ENCODE measurements at regions not wholly inside any gene's neighbourhood (a gene's known extent, or its start where the extent isn't known, plus 50 kb on each side); places are given as distances from the start of the nearest gene placed in this dataset.
"Not testable (repeated sequence)": the region's sequence is repeated elsewhere in the genome, so short reads cannot be mapped to it uniquely, and the experiment has no call there.

DNA sequence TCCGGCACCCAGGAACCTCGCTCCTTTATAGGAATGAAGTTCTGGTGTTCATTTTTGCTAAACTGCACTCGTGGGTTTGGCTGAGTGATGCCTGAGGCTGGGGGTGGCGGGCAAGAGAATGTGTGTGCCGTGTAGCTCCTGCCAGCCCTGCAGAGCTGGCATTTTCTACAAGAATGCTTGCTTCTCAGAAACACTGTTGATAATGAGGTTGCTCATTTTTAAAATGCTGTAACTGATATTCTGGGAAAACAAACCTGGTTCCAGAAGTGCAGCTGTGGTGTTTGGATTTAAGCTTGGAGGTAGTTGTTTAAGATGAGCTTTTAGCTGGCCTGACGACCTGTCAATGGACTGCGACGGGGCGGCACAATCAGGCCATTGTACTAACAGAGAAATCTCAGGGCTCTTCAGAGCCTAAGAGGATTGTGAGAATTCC lies 511.9 kb upstream of the TNP1 start:
- DNase-seq (ENCODE audit: low read depth, low spot score) = peak; percentile 87

DNA sequence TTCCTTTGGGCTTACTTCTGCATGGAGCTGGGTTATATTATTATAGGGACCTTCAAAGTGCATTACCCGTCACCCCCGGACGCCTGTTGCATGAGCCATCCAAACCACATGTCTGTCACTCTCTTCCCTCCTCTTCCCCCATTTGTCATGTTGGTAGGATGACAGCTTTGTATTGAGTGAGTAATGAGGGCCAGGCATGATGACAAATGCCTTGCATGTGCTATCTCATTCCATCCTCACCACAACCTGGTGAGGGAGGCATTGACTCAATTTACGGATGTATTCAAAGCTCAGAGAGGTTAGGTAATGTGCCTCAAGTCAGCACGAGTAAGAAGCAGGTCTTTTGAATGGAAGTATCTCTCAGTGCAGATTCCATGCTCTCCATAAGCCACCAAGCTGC lies 510.5 kb upstream of the TNP1 start:
- peak; percentile 85 for DNase-seq (ENCODE audit: low read depth, low spot score)

DNA sequence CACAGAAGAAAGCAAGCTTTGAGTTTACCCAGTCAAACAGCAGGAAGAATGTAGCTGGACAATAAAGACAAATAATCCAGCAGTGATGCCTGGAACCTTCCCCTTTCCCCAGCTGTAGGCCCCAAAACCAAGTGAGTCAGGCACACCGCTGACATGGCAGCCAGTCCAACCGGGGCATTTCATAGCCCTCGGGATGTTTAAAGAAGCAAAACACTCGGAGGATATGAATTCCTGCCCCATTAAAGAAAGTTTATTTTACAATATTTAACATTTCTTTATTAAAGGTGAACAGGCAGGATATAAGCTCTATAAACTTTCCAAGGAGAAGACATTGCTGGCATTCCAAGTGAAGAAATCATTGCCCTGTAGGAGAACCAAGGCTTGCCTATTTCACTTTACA lies 507.6 kb upstream of the TNP1 start:
- peak; percentile 43 for DNase-seq (ENCODE audit: low read depth, low spot score)

DNA sequence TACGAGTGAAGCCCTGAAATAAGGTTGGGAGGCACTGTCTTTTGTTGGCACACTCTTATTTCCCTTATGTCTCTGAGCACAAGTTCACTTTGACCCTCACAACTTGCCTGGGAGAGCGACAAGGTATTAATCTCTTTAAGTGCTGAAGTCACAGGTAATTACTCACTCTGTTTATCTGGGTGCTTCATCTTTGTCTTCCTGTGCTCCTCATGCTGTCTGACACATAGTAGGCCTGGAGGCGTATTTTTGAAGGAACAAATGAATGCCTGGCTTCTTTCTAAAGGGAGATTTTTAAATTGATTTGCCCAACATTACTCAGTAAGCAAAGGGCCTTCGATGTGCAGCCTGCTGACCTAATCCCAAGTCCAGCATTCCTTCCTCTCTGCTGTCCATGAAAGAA lies 507.1 kb upstream of the TNP1 start:
- DNase-seq (ENCODE audit: low read depth, low spot score) = no peak

DNA sequence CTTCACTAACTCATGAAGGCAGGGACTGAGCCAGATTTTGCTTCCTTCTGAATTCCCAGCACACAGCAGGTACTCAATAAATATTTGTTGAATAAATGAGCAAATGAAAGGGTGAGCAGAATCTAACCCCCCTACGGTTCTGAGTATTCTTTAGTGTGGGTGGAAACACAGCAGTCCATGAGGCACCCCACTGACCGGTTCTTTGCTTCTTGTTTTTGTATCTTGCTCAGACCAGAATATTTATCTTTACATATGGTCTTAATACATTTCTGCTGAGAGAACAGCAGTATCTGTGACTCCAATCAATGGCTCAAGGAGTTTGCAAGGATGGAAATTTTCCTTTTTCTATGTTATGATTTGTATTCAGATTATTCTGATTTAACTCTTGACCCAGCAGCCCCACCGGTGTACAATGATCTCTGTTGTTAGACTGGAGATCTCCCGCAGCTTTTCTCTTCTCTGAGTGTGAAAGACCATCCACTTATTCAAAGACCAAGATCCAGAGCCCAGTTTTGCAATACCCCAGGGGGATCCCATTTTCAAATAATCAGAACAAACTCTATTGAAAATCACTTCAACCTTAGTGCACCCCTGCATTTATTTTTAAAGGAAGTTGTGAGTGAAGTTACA lies 506.5 kb upstream of the TNP1 start:
- no peak for DNase-seq (ENCODE audit: low read depth, low spot score)

DNA sequence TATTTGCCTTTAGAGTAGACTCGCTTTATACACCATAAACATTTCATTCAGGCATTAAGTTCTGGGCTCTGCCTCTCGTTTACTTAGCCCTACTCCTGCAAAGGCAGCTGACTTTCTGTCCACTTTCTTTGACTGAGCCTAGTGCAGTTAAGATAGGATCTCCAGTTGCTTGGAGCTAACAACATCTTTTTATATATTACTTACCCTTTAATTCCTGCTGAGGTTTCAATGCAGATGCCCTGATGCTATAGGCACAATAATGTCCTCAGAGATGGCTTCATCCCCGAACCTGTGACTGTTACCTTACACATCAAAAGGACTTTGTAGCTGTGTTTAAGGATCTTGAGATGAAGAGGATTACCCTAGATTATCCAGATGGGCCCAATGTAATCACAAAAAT lies 505.8 kb upstream of the TNP1 start:
- no peak for DNase-seq (ENCODE audit: low read depth, low spot score)

DNA sequence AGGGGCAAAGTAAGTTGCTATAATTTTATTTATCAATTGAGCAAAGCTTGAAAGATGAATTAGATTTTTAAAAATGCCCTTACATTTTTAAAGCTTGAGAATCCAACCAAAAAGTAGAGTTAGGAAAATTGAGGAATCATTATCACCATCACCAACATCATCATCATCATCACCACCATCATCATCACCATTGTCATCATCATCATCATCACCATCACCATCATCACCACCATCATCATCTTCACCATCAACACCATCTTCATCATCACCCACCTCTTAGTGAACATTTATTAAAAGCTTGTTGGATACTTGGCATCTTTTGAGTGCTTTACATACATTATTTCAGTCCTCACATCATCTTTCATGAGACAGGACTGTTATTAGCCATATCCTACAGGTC lies 504.4 kb upstream of the TNP1 start:
- DNase-seq (ENCODE audit: low read depth, low spot score) = no peak

DNA sequence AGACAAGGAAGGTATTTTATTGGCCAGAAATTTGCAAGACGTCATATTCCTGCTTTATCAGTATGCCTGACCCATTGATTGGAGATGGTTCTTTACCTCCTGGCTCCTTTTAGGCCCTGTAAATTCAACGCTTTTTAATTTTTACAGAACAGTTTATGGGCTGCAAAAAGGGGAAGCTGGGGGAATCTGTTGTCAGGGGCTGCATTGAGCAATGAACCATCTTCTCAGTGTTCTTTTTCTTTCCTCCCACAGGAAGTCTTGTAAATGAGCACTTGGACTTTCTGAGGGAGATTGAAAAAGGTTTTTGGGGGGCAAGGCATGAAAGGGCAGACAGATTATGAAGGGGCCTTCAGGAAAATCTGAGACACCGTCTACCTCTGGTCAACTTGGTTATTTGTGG lies 503.6 kb upstream of the TNP1 start:
- DNase-seq (ENCODE audit: low read depth, low spot score) = no peak

DNA sequence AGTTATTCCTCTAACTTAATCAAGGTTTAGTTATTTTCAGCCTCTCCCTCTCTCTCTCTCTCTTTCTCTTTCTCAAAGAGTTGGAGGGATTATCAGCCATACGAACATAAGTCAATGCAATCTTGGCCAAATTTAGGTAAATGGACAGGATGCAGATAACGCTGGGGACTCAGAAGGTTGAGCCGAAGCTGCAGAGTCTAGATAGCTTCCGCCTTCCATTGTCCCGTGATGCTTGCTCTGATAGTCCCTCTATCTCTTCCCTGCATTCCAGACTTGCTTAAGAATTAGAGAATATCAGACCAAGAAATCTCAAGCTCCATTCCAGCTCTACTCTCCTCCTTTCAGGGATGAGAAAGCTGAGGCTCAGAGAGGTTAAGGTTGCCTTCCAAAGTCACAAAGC lies 502.8 kb upstream of the TNP1 start:
- no peak for DNase-seq (ENCODE audit: low read depth, low spot score)

DNA sequence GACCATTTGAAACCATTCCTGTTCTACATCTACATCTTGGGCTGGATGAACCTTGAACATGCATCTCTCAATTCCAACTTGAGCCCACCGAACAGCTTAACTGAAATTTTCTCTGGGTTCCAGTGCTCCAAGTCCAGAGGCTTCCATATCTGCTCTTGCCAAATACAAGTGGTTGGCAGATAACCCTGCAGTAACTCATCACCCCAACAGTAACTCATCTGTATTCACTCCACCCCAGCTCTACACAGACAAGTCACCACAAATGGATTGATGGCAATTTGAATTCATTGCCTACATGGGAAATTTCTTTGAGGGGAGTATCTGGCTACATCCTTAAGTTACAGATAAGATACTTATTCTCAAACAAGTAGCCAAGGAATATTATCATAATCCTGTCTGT lies 502.4 kb upstream of the TNP1 start:
- DNase-seq (ENCODE audit: low read depth, low spot score) = no peak

DNA sequence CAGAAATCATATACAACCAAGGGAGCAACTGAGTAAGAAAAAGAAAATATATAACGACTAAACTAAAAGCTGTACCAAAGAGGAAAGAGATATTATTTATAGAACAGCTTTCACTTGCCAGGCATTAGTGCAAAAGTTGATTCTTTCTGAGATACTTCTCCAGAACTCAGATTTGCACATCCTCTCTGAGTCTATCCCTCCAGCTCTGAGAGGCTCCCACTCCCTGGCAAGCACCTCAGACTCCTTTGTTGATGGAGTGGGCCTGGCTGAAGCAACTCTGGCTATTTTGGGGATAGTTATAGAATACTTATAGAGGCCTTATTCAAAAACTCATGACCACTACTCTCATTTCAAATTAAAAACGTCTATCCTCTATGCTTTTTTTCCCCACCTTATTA lies 501.6 kb upstream of the TNP1 start:
- DNase-seq (ENCODE audit: low read depth, low spot score) = no peak

DNA sequence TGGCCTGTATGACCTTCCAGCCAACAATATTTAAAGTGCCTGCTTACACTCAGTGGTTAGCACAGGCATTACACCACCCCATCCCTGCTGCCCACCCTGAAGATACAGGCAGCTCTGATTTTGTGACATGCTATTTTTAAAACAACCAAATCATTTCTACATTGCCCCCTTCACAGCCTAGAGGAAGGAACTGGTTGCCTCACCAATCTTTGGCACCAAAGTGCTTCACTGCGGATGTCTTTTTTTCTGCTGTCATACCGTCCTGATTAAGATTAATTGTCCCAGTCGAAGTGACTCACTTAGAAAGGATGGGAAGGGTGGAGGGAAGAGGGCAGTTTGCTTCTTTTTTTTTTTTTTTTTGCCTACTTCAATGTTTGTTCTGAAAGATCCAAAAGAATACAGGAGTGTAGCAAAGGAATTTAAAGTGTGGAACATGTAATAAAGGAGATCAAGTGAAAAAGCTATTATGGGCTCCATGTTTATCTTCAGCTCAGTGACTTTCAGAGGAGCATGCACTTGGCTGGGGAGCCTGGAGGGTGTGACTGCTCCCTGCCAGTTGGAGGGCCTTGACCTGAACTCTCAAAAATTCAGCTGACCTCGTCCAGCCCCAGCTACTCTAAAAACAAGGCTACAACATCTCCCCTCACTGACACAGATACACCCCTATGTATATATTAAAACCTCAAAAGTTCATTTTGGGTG lies 501.1 kb upstream of the TNP1 start:
- DNase-seq (ENCODE audit: low read depth, low spot score) = peak; percentile 72

DNA sequence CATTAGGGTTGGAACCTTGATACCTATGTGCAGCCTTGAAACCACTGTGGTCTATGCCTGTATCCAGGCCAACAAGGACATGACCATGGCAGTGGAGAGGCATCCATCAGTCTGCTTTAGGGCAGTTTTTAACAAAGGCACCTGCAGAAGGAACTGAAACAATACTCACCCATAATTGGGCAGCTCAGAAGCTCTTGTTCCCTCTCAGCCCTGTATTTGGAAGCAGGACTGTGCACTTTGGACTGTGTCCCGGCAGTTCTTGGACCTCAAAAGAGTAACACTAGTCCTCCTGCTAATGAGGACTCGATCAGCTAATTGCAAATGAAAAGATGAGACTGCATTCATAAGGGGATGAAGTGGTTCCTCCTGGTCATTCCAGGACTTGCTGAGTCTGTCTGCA lies 500.2 kb upstream of the TNP1 start:
- no peak for DNase-seq (ENCODE audit: low read depth, low spot score)

DNA sequence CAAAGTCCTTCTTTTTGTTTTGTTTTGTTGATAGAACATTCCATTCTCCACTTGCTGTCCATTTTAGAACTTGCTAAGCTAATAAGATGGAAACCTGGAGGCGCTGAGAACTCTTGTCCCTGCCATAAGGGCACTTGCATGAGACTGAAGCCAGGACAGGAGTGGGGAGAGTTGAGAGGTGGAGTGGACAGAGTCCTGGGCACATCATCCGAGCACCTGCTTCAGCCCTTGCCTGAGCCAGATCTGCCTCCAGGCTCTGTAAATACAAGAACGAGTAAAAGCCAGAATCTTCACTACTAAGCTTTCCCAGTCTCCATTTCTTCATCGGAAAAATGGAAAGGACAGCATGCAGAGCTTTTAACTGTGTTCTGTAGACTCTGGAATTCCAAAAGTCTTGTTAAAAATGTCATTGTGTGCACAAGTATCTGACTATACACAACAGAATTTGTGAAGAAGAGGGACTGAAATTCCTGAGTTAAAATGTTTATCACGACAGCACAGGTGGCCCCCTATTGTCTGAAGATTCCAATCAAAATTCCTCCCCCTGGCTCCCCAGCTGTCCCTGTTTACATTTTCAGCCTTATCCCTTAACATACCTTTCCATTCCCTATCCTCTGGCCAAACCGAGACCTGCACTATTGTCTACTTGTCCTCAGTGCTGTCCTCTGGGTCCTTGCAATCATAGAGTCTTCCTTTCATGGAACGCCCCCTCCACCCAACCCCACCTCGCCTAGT lies 498.2 kb upstream of the TNP1 start:
- DNase-seq (ENCODE audit: low read depth, low spot score) = no peak

DNA sequence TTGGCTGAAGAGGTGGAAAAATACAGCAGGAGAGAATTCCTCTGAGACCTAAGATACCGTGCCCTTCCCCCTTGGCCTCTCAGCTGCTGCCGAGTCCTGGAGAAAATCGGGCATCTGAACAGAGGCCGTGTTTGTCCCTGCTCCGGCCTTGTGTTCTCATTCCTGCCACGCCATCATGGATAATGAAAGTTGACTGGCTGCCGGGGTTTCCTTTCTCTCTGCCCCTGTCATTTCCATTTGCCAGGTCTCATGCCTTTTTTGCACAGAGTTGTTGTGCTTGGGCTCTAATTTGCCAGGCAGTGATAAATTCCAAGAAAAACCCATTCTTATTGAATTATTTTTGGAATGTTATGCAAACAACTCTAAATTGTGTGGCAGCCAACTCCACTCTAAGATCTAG lies 496.9 kb upstream of the TNP1 start:
- DNase-seq (ENCODE audit: low read depth, low spot score) = peak; percentile 71

DNA sequence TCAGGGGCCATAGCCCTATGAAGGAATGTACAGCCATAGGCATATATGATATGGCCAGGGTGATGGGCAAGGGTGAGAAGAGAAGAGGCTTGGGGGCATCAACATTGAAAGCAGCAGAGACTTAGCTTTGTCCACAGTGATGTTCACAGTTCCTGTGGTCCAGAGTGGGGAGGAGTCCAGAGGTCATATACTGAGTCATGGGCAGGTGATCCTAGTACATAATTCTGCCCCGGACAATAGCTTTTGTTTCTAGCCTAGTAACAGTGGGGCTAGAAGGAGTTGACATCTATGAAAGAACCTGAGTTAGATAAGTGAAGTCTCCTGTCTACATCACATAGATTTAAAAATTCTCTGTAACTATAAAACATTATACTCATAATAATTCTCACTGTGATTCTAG lies 496.3 kb upstream of the TNP1 start:
- DNase-seq (ENCODE audit: low read depth, low spot score) = no peak

DNA sequence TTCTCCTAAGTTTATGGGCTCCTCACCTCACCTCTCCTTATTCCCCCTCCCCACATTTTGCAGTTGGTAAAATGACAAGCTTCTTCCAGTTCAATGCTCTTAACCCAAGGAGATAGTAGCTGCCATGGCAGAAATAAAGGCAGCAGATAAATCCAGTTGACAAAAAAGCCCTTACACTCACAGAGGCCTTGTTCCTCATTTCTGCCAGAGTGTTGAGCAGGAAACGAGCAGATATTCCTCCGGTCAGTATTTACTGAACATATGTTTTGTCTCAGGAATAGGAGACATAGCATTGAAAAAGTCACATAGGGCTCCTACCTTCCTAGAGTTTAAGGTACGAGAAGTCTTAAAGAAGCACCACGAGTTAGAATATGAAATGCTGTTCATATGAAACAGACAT lies 493.7 kb upstream of the TNP1 start:
- no peak for DNase-seq (ENCODE audit: low read depth, low spot score)

DNA sequence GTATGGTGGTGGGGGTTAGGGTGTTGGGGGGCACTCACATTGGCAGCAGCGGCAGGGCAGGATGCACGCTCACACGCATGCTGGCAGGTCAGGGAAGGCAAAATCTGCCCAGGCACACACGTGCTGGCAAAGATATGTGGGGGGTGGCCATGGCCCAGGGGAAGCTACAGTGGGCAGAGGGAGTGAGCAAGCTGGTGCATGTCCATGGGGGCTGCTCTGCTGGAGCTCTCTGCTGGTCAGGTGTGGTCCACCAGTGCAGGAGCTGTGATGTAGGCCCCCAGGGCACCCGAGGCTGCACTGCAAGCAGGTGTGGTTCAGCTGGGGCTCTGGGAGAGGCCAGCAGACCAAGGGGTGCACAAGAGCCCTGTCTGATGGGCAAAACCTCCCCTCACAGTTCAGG lies 491.5 kb upstream of the TNP1 start:
- no peak for DNase-seq (ENCODE audit: low read depth, low spot score)

DNA sequence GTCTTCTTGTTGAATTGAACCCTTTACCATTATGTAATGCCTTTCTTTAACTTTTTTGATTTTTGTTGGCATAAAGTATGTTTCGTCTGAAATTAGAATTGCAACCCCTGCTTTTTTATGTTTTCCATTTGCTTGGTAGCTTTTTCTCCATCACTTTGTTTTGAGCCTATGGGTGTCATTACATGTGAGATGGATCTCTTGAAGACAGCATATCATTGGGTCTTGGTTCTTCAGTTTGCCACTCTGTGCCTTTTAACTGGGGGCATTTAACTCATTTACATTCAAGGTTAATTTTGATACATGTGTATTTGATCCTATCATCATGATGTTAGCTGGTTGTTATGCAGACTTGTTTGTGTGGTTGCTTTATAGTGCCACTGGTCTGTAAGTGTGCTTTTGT lies 489.4 kb upstream of the TNP1 start:
- DNase-seq (ENCODE audit: low read depth, low spot score) = no peak

DNA sequence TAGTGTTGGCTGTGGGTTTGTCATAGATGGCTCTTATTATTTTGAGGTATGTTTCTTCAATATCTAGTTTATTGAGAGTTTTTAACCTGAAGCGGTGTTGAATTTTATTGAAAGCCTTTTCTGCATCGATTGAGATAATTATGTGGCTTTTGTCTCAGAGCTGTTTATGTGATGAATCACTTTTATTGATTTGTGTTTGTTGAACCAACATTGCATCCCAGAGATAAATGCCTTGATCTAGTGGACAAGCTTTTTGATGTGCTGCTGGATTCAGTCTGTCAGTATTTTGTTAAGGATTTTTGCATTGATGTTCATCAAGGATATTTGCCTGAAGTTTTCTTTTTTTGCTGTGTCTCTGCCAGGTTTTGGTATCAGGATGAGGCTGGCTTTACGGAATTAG lies 487.8 kb upstream of the TNP1 start:
- DNase-seq (ENCODE audit: low read depth, low spot score) = not testable (repeated sequence)

DNA sequence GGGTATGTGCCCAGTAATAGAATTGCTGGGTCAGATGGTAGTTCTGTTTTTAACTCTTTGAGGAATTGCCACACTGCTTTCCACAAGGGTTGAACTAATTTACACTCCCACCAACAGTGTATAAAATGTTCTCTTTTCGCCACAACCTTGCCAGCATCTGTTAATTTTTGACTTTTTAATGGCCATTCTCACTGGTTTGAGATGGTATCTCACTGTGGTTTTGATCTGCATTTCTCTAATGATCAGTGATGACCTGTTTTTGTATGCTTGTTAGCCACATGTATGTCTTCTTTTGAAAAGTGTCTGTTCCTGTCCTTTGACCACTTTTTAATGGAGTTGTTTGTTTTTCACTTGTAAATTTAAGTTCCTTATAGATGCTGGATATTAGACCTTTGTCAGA lies 486.2 kb upstream of the TNP1 start:
- not testable (repeated sequence) for DNase-seq (ENCODE audit: low read depth, low spot score)

DNA sequence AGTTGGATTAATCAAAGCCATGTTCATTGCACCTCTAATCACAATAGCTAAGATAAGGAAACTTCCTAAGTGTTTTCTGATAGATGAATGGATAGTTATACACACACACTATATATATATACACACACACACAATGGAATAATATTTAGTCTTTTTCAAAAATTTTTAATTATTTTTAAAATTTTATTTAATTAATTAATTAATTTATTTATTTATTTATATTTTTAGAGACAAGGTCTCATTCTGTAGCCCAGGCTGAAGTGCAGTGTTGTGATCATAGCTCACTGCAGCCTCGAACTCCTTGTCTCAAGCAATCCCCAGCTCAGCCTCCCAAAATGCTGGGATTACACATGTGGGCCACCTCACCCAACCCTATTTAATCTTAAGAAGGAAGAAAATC lies 481.0 kb upstream of the TNP1 start:
- no peak for DNase-seq (ENCODE audit: low read depth, low spot score)

DNA sequence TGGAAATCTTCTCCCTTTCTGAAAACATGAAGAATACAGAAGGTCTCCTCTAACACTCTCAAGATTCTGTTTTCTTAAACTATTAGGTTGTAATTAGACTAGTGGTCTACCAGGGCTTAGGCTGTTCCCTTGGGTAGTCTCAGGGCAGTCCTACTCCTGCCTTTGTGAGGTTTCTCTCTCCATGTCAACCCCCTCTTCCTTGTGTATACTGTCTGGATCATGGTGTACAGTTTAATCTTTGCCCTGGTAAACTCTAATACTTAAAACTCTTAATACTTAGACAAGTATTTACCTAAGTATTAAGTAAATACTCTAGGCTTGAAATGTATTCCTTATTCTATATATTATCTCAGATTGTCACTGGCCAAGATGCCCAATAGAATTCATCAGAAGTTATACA lies 480.3 kb upstream of the TNP1 start:
- DNase-seq (ENCODE audit: low read depth, low spot score) = no peak

All from astrocyte of the hippocampus (primary cell).